H1 (cell line): ENCODE measurements at regions not wholly inside any gene's neighbourhood (a gene's known extent, or its start where the extent isn't known, plus 50 kb on each side); places are given as distances from the start of the nearest gene placed in this dataset.

Experiments used
- CTCF ChIP-seq, 3 experiments: IDR thresholded peaks; 1 replicate in 2 of 3; 2 replicates in 1 of 3; pipeline versions ENCODE4 v1.5.1 to v1.6.1; 2011; ENCODE audit warnings: low read length in 3 of 3, mild to moderate bottlenecking in 3 of 3, inconsistent platforms in 2 of 3, low read depth in 1 of 3, moderate library complexity in 1 of 3; ENCODE audit not compliant: insufficient read depth in 1 of 3; ENCODE audit errors: control extremely low read depth in 1 of 3
- EZH2 ChIP-seq: fragments of 200-600 bp; sonication (generic); IDR thresholded peaks from 2 replicates; pipeline ENCODE4 v1.7.1; 2012; ENCODE audit warnings: low read depth, mild to moderate bottlenecking, moderate library complexity, low read length, inconsistent platforms; ENCODE audit not compliant: severe bottlenecking
- FOSL1 ChIP-seq: IDR thresholded peaks from 2 replicates; pipeline ENCODE4 v1.6.1; 2011; ENCODE audit warnings: mild to moderate bottlenecking, low read depth, low read length, moderate library complexity; ENCODE audit not compliant: insufficient read depth
- HDAC6 ChIP-seq: IDR thresholded peaks from one replicate; pipeline ENCODE4 v1.7.1; 2012; ENCODE audit warnings: low read depth, mild to moderate bottlenecking, inconsistent platforms, low read length, moderate library complexity
- POLR2A ChIP-seq, 2 experiments: IDR thresholded peaks; 1 replicate in 1 of 2; 2 replicates in 1 of 2; pipeline ENCODE4 v1.6.1; 2011; ENCODE audit warnings: low read depth in 2 of 2, low read length in 2 of 2, mild to moderate bottlenecking in 2 of 2; ENCODE audit errors: control extremely low read depth in 1 of 2
- POLR2AphosphoS5 ChIP-seq: IDR thresholded peaks from 2 replicates; pipeline ENCODE4 v1.6.1; 2011; ENCODE audit warnings: low read depth, low read length
- SIX5 ChIP-seq: IDR thresholded peaks from 2 replicates; pipeline ENCODE4 v1.6.1; 2011; ENCODE audit warnings: mild to moderate bottlenecking, low read depth, low read length
- SP4 ChIP-seq: IDR thresholded peaks from 2 replicates; pipeline ENCODE4 v1.6.1; 2012; ENCODE audit warnings: low read length, inconsistent platforms
- TCF12 ChIP-seq: IDR thresholded peaks from 2 replicates; pipeline ENCODE4 v1.6.1; 2011; ENCODE audit warnings: low read depth, mild to moderate bottlenecking, low read length

DNA sequence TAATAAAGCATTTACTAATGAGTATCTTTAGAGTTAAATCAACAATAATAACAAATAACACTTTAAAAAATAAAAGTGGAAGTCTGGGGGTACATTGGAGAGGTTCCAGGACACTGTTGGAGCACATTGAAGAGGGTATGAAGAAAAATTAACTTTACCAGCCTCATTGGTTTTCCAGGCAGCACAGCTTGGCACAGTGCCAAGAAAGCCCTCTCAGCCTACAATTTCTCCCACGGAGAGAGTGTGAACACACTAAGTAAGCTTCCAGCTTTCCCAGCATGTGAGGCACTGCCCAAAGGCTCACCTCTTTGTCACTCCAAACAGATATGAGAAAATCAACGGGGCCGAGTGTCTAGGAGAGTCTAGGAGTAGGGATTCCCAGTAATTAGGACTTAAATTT is 1912.8 kb upstream of the NUDT12 start:
- TF ChIP-seq FOSL1 (no peak), SP4 (no peak), HDAC6 (no peak), EZH2 (no peak), POLR2AphosphoS5 (no peak), POLR2A (IDR thresholded peaks at IDR 0.05; ENCODE audit: control extremely low read depth in 1 of 2, low read depth in 2 of 2, low read length in 2 of 2) (no peak), SIX5 (no peak), CTCF (IDR thresholded peaks at IDR 0.05; ENCODE audit: control extremely low read depth in 1 of 3, insufficient read depth in 1 of 3, low read depth in 1 of 3, low read length in 3 of 3) (no peak), TCF12 (no peak)
